HFFc6 (cell line): ENCODE measurements at regions not wholly inside any gene's neighbourhood (a gene's known extent, or its start where the extent isn't known, plus 50 kb on each side); places are given as distances from the start of the nearest gene placed in this dataset.
A peak's percentile ranks its signal among the peaks of the same experiment; 100 is the strongest.

Experiments
- DNase-seq: peaks from one replicate; pipeline ENCODE4 v3.0.0-alpha.2; 2018
- H3K27ac Mint-ChIP-seq: 2 replicates; pipeline ENCODE4 v1.8.0; 2020; ENCODE audit warnings: mild to moderate bottlenecking, mixed read lengths
- H3K27me3 Mint-ChIP-seq: 2 replicates; pipeline ENCODE4 v1.8.0; 2021; ENCODE audit warnings: mild to moderate bottlenecking, moderate library complexity, mixed read lengths; ENCODE audit not compliant: insufficient read depth
- H3K36me3 Mint-ChIP-seq: 2 replicates; pipeline ENCODE4 v1.8.0; 2021; ENCODE audit warnings: low read depth, mixed read lengths
- H3K4me1 Mint-ChIP-seq: 2 replicates; pipeline ENCODE4 v1.8.0; 2020; ENCODE audit warnings: low read depth, mixed read lengths
- H3K4me3 Mint-ChIP-seq: 2 replicates; pipeline ENCODE4 v1.8.0; 2020; ENCODE audit warnings: mild to moderate bottlenecking, moderate library complexity, mixed read lengths
- H3K9me3 Mint-ChIP-seq: 2 replicates; pipeline ENCODE4 v1.8.0; 2020; ENCODE audit warnings: mild to moderate bottlenecking, mixed read lengths
- TF ChIP-seq, protein P1 (sequence below): fragments of 200-600 bp; sonication (generic); IDR thresholded peaks from 2 replicates; pipeline ENCODE4 v1.5.0; 2021; ENCODE audit warnings: antibody characterized with exemption, mild to moderate bottlenecking

DNA sequence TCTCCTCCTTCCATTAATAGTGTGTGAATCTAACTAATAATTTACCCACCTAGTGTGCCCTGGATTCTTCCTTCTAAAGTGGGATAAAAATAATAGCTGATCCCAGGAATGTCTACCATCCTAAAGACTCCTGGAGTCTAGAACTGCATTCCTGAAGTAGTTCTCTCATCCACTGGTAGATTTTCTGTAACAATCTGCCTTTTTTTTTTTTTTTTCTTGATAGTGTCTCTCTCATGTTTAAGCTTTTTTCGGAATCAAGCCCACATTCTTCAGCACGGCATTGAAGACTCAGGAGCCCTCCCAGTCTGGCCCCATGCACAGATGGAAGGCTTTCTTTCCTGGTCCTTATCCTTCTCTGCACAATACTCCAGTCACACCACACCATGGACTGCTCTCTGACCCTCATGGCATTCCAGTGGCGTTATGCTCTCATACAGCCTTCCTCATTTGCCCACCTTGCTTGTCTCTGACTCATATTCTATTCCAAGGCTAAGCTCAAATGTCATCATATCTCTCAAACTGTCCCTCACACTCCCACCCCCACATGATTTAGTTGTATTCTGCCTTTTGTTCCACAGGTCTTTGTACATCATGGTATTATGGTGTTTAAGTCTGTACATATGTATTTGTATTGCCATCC is 68.7 kb upstream of the FRY start:
- Mint-ChIP-seq H3K36me3 (no peaks in the 10 kb centered on the region; the same call in 1 of the 2 replicates), H3K27me3 (no peaks in the 10 kb centered on the region; the same call in 1 of the 2 replicates), H3K9me3 (peaks cover 3% of the 10 kb centered on the region; the same call in 1 of the 2 replicates), H3K4me1 (peaks cover 17% of the 10 kb centered on the region), H3K27ac (no peak overlapping the region), H3K4me3 (no peak overlapping the region)
- DNase-seq: no peak
- TF ChIP-seq, protein P1, sequence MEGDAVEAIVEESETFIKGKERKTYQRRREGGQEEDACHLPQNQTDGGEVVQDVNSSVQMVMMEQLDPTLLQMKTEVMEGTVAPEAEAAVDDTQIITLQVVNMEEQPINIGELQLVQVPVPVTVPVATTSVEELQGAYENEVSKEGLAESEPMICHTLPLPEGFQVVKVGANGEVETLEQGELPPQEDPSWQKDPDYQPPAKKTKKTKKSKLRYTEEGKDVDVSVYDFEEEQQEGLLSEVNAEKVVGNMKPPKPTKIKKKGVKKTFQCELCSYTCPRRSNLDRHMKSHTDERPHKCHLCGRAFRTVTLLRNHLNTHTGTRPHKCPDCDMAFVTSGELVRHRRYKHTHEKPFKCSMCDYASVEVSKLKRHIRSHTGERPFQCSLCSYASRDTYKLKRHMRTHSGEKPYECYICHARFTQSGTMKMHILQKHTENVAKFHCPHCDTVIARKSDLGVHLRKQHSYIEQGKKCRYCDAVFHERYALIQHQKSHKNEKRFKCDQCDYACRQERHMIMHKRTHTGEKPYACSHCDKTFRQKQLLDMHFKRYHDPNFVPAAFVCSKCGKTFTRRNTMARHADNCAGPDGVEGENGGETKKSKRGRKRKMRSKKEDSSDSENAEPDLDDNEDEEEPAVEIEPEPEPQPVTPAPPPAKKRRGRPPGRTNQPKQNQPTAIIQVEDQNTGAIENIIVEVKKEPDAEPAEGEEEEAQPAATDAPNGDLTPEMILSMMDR: no peak

DNA sequence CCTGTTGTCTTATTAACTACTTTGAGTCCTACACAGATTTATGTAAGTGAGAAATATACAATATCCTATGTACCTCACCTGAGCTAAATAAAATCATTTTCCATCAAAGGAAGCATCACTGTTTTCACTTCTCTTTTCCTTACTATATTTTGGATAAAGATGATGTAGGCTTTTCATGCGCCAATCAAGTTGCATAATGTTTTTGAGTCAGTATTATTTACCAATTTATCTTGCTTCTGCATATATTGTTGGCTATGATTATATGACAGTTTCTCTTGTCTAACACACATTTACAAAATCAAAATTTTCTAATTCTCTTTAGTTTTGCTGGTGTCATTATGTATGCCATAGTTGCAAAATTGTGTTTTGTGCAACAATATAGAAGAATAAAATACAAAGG is 67.9 kb upstream of the FRY start:
- H3K27ac Mint-ChIP-seq: no peak overlapping the region
- no peak for DNase-seq
- peaks cover 5% of the 10 kb centered on the region; the same call in 1 of the 2 replicates for H3K9me3 Mint-ChIP-seq
- peaks cover 4% of the 10 kb centered on the region; the same call in 1 of the 2 replicates for H3K36me3 Mint-ChIP-seq
- no peak overlapping the region for H3K4me3 Mint-ChIP-seq
- TF ChIP-seq, protein P1: no peak
- no peaks in the 10 kb centered on the region; the same call in 1 of the 2 replicates for H3K27me3 Mint-ChIP-seq
- H3K4me1 Mint-ChIP-seq: peaks cover 16% of the 10 kb centered on the region

DNA sequence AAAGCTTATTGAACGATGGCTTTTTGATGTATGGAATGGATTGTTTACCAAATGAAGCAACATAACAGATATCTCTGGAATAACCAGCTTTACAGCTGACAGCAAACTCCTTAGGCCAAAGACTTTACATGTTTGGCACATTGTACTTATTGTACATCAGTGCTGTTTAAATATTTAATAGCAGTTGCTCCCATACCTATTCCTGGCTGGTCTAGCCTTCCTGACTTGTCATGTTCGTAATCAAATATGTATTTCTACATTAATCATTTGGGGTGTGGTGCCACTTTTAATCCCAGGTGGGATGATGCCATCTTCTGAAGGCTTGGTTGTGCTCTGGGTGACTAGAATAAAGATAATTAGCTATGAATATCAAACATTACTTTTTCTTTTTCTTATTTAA is 67.4 kb upstream of the FRY start:
- Mint-ChIP-seq H3K27me3 (no peaks in the 10 kb centered on the region; the same call in 1 of the 2 replicates), H3K9me3 (peaks cover 5% of the 10 kb centered on the region; the same call in 1 of the 2 replicates), H3K27ac (no peak overlapping the region), H3K4me3 (no peak overlapping the region), H3K4me1 (peaks cover 16% of the 10 kb centered on the region), H3K36me3 (peaks cover 4% of the 10 kb centered on the region; the same call in 1 of the 2 replicates)
- TF ChIP-seq, protein P1: no peak
- DNase-seq: no peak

DNA sequence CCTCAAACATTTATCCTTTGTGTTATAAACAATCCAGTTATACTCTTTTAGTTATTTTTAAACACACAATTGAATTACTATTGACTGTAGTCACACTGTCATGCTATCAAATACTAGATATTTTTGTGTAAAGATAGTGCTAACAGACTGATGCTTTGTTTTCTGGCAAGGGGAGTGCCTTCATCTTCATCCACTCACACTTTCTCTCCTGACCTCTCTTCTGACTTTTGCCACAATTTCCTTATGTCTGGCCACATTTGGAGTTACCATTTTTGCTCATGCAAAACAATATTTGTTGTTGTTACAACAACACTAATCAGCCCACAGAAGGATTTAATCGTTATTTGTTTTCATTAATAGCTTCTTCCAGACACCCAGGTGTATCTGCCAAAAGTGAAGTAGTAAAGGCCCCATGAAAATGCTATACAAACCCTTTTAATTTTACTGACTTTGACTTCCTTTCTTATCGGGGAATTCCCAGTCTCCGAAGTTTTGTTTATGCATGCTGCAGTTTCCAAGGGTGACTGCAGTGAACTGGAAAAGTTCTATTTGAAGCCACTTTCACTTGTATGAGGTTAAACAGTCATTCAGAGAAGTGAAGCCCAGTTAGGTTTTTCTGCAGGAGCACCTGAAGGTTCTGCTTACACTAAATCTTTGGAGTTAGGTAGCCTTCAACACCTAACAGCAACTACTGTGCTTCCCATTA is 66.1 kb upstream of the FRY start:
- peaks cover 23% of the 10 kb centered on the region for H3K4me1 Mint-ChIP-seq
- peak; percentile 30 for DNase-seq
- H3K9me3 Mint-ChIP-seq: peaks cover 5% of the 10 kb centered on the region; the same call in 1 of the 2 replicates
- no peaks in the 10 kb centered on the region; the same call in 1 of the 2 replicates for H3K27me3 Mint-ChIP-seq
- no peak overlapping the region for H3K27ac Mint-ChIP-seq
- TF ChIP-seq, protein P1: no peak
- peaks cover 4% of the 10 kb centered on the region; the same call in 1 of the 2 replicates for H3K36me3 Mint-ChIP-seq
- H3K4me3 Mint-ChIP-seq: no peak overlapping the region

GRCh38 chr13:31967155-31967554 is 64.4 kb upstream of the FRY start:
- Mint-ChIP-seq H3K4me1 (peaks cover 31% of the 10 kb centered on the region), H3K27ac (no peak overlapping the region), H3K4me3 (no peak overlapping the region), H3K36me3 (peaks cover 4% of the 10 kb centered on the region; the same call in 1 of the 2 replicates), H3K27me3 (no peaks in the 10 kb centered on the region), H3K9me3 (peaks cover 5% of the 10 kb centered on the region; the same call in 1 of the 2 replicates)
- TF ChIP-seq, protein P1: peak; percentile 71
- DNase-seq: no peak
